ENCODE measurements at regions not wholly inside any gene's neighbourhood (a gene's known extent, or its start where the extent isn't known, plus 50 kb on each side); places are given as distances from the start of the nearest gene placed in this dataset.

DNA sequence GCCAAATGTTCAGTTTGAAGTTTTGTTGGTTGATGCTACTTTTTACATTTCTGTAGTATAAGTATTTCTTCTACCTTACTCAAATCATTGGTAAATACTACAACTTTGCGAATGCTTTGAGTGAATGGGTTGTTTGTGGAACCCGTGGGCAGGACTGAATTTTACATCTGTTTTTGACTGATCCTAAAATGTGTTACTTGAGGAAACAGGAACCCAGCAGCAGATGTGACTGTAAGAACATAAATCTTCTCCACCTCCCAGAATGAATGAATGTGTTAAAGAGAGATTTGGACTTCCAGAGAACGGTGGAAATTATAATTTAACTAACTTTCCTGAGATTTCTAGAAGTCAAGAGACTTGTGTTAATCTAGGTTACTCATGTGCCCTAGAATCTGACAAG, 728.5 kb upstream of the MARCKS start:
- TF ChIP-seq GABPA (IDR thresholded peaks at IDR 0.05; ENCODE audit: low read depth) = no peak
- TF ChIP-seq, protein P1, sequence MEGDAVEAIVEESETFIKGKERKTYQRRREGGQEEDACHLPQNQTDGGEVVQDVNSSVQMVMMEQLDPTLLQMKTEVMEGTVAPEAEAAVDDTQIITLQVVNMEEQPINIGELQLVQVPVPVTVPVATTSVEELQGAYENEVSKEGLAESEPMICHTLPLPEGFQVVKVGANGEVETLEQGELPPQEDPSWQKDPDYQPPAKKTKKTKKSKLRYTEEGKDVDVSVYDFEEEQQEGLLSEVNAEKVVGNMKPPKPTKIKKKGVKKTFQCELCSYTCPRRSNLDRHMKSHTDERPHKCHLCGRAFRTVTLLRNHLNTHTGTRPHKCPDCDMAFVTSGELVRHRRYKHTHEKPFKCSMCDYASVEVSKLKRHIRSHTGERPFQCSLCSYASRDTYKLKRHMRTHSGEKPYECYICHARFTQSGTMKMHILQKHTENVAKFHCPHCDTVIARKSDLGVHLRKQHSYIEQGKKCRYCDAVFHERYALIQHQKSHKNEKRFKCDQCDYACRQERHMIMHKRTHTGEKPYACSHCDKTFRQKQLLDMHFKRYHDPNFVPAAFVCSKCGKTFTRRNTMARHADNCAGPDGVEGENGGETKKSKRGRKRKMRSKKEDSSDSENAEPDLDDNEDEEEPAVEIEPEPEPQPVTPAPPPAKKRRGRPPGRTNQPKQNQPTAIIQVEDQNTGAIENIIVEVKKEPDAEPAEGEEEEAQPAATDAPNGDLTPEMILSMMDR (IDR thresholded peaks at IDR 0.05) = no peak
- no peak for TF ChIP-seq TAF1 (IDR thresholded peaks at IDR 0.05; ENCODE audit: borderline replicate concordance, low read depth, low read length)
- no peak for TF ChIP-seq FOXM1 (IDR thresholded peaks at IDR 0.05; ENCODE audit: low read depth)
- TF ChIP-seq TEAD4 (IDR thresholded peaks at IDR 0.05; ENCODE audit: borderline replicate concordance, insufficient read depth) = no peak
- TF ChIP-seq REST (IDR thresholded peaks at IDR 0.05; ENCODE audit: low read depth, low read length) = no peak
- no peak for TF ChIP-seq YY1 (IDR thresholded peaks at IDR 0.05; ENCODE audit: low read depth)
- TF ChIP-seq RXRA (IDR thresholded peaks at IDR 0.05; ENCODE audit: borderline replicate concordance, low read depth) = no peak
- TF ChIP-seq POLR2AphosphoS5 (IDR thresholded peaks at IDR 0.05; ENCODE audit: low read depth, low read length) = no peak

Measured in SK-N-SH (cell line).